ENCODE measurements at regions not wholly inside any gene's neighbourhood (a gene's known extent, or its start where the extent isn't known, plus 50 kb on each side); places are given as distances from the start of the nearest gene placed in this dataset.

DNA sequence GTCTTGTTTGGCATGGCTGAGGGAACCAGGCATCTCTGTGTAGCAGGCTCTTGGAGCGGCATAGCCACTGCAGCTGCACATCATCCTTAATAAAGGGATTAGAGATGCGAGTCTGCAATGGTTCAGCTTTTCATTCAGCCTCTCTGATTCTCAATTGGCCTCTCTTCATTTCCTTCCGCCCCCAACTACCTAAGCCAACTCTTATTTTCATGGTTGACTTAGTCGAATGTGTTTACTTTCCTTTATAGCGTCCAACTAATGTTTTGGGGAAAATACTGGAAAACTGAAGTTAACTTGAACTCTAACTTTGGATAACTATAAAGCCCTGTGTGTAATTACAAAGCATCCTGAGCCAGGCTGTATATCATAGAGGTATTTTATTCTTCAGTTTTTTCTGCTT is 202.2 kb upstream of the KIAA1217 start:
- H3K36me3 ChIP-seq (ENCODE audit: insufficient read depth, low read length): no peaks in the 10 kb centered on the region
- H3K4me3 ChIP-seq (ENCODE audit: low read depth in 1 of 2, low read length in 2 of 2): no peak overlapping the region
- DNase-seq (no peak), ATAC-seq (ENCODE audit: insufficient read depth, low read depth) (no peak)
- no peak overlapping the region for H3K27ac ChIP-seq (ENCODE audit: low read length)
- no peaks in the 10 kb centered on the region for H3K27me3 ChIP-seq (ENCODE audit: insufficient read depth, low read length, poor library complexity)
- no peaks in the 10 kb centered on the region for H3K79me2 ChIP-seq (ENCODE audit: insufficient read depth, low read length)
- H3K4me1 ChIP-seq (ENCODE audit: insufficient read depth, low read length): no peaks in the 10 kb centered on the region
- no peaks in the 10 kb centered on the region for H3K9me3 ChIP-seq (ENCODE audit: insufficient read depth, low read length, severe bottlenecking)
- TF ChIP-seq EZH2 (IDR thresholded peaks at IDR 0.05; ENCODE audit: borderline replicate concordance, low read depth, low read length, severe bottlenecking): no peak
- TF ChIP-seq, protein P1, sequence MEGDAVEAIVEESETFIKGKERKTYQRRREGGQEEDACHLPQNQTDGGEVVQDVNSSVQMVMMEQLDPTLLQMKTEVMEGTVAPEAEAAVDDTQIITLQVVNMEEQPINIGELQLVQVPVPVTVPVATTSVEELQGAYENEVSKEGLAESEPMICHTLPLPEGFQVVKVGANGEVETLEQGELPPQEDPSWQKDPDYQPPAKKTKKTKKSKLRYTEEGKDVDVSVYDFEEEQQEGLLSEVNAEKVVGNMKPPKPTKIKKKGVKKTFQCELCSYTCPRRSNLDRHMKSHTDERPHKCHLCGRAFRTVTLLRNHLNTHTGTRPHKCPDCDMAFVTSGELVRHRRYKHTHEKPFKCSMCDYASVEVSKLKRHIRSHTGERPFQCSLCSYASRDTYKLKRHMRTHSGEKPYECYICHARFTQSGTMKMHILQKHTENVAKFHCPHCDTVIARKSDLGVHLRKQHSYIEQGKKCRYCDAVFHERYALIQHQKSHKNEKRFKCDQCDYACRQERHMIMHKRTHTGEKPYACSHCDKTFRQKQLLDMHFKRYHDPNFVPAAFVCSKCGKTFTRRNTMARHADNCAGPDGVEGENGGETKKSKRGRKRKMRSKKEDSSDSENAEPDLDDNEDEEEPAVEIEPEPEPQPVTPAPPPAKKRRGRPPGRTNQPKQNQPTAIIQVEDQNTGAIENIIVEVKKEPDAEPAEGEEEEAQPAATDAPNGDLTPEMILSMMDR (IDR thresholded peaks at IDR 0.05; ENCODE audit: borderline replicate concordance, extremely low read depth, low read length, poor library complexity, severe bottlenecking): no peak
- H2AFZ ChIP-seq (ENCODE audit: low read depth, low read length): no peak overlapping the region
- no peak overlapping the region for H3K9ac ChIP-seq (ENCODE audit: low read depth, low read length)
- no peak overlapping the region for H3K4me2 ChIP-seq (ENCODE audit: insufficient read depth, low read length)
- no peaks in the 10 kb centered on the region for H4K20me1 ChIP-seq (ENCODE audit: insufficient read depth, low read length)

DNA sequence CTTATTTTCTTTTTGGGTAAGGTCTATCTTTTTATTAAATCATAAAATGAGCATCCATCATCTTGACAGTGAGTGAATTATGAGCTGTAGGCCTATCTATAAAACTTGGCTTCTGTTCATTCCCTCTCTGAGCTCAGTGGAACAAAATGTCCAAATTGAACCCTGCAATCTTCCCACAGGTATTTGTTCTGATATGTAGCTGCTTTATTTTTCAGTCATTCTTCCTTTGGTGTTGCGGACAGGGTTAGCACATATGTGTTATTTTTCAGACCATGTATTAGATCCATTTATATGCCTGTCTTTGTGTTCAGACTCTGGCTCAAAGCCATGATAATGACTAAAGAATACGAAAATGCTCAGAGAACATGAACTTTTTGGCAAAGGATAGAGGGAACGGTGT is 201.6 kb upstream of the KIAA1217 start:
- no peak for DNase-seq
- no peak for ATAC-seq (ENCODE audit: insufficient read depth, low read depth)
- no peaks in the 10 kb centered on the region for H3K36me3 ChIP-seq (ENCODE audit: insufficient read depth, low read length)
- H3K4me3 ChIP-seq (ENCODE audit: low read depth in 1 of 2, low read length in 2 of 2): no peak overlapping the region
- H3K79me2 ChIP-seq (ENCODE audit: insufficient read depth, low read length): no peaks in the 10 kb centered on the region
- H3K4me2 ChIP-seq (ENCODE audit: insufficient read depth, low read length): no peak overlapping the region
- TF ChIP-seq, protein P1 (IDR thresholded peaks at IDR 0.05; ENCODE audit: borderline replicate concordance, extremely low read depth, low read length, poor library complexity, severe bottlenecking): no peak
- no peak for TF ChIP-seq EZH2 (IDR thresholded peaks at IDR 0.05; ENCODE audit: borderline replicate concordance, low read depth, low read length, severe bottlenecking)
- H4K20me1 ChIP-seq (ENCODE audit: insufficient read depth, low read length): no peaks in the 10 kb centered on the region
- no peak overlapping the region for H3K9ac ChIP-seq (ENCODE audit: low read depth, low read length)
- H3K27me3 ChIP-seq (ENCODE audit: insufficient read depth, low read length, poor library complexity): no peaks in the 10 kb centered on the region
- no peaks in the 10 kb centered on the region for H3K4me1 ChIP-seq (ENCODE audit: insufficient read depth, low read length)
- H2AFZ ChIP-seq (ENCODE audit: low read depth, low read length): no peak overlapping the region
- no peaks in the 10 kb centered on the region for H3K9me3 ChIP-seq (ENCODE audit: insufficient read depth, low read length, severe bottlenecking)
- H3K27ac ChIP-seq (ENCODE audit: low read length): no peak overlapping the region

DNA sequence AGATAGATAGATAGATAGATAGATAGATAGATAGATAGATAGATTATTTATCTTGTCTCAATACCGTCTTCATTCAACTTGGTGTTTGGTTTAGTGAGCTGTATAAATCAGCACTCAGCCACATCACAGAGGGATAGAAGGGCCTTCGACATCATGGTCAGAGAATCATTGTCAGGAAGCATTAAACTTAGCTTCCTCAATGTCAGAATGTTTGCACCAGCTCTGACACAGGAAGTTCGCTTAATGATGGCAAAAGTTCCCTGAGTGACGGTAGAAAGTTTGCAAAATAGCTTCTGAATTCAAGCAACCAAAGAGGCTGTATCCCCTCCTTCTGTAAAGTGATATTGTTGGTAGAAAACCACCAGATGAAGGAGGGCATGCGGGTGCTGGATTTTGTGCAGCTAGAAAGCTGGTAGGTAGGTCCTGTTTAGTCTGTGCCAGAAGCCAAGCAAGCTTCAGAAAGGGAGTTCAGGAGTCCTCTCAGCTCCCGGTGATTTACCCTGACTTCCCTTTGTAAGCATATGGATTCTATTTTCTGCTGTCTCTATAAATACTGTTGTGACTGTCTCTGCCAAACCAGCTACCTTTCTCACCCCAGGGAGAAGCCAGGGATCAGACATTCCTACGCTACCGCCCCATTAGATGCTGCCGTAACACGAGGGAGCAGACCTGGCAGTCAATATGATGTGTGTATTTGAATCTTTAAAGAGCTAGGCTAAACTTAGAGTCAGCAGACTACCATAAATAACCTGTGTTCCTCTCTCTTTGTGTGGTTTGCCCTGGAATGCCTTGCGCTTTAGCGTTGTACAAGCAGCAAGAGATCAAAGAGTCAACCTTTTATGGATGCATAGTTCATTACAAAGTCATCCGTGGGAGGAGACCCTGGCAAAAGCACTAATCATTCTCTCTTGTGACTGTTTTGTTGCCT is 200.5 kb upstream of the KIAA1217 start:
- Histone ChIP-seq H2AFZ (ENCODE audit: low read depth, low read length) (no peak overlapping the region), H3K27me3 (ENCODE audit: insufficient read depth, low read length, poor library complexity) (no peaks in the 10 kb centered on the region), H3K9me3 (ENCODE audit: insufficient read depth, low read length, severe bottlenecking) (no peaks in the 10 kb centered on the region), H3K4me2 (ENCODE audit: insufficient read depth, low read length) (no peak overlapping the region), H3K4me1 (ENCODE audit: insufficient read depth, low read length) (no peaks in the 10 kb centered on the region), H3K36me3 (ENCODE audit: insufficient read depth, low read length) (no peaks in the 10 kb centered on the region), H3K27ac (ENCODE audit: low read length) (no peak overlapping the region), H4K20me1 (ENCODE audit: insufficient read depth, low read length) (no peaks in the 10 kb centered on the region), H3K4me3 (ENCODE audit: low read depth in 1 of 2, low read length in 2 of 2) (no peak overlapping the region), H3K9ac (ENCODE audit: low read depth, low read length) (no peak overlapping the region), H3K79me2 (ENCODE audit: insufficient read depth, low read length) (no peaks in the 10 kb centered on the region)
- ATAC-seq (ENCODE audit: insufficient read depth, low read depth) (no peak), DNase-seq (no peak)
- TF ChIP-seq, protein P1 (IDR thresholded peaks at IDR 0.05; ENCODE audit: borderline replicate concordance, extremely low read depth, low read length, poor library complexity, severe bottlenecking): no peak
- no peak for TF ChIP-seq EZH2 (IDR thresholded peaks at IDR 0.05; ENCODE audit: borderline replicate concordance, low read depth, low read length, severe bottlenecking)

Data from DND-41 (cell line).